Tibial nerve (tissue), 4 donors: ENCODE measurements at regions not wholly inside any gene's neighbourhood (a gene's known extent, or its start where the extent isn't known, plus 50 kb on each side); places are given as distances from the start of the nearest gene placed in this dataset.

Experiments
- EP300 ChIP-seq, 2 donors: sonication (generic); formaldehyde crosslinking; IDR thresholded peaks; one replicate each; pipeline ENCODE4 v1.6.1; 2017; ENCODE audit warnings: antibody characterized with exemption in 2 of 2, mild to moderate bottlenecking in 1 of 2
- TF ChIP-seq, protein P1 (sequence below), 5 experiments: fragments of 200-600 bp in 3 of 5; fragments of 450-650 bp in 2 of 5; sonication (generic) in 3 of 5; IDR thresholded peaks; one replicate each; pipeline ENCODE4 v1.5.1; 2016 to 2019; ENCODE audit warnings: antibody characterized with exemption in 5 of 5, mild to moderate bottlenecking in 3 of 5, moderate library complexity in 2 of 5

DNA sequence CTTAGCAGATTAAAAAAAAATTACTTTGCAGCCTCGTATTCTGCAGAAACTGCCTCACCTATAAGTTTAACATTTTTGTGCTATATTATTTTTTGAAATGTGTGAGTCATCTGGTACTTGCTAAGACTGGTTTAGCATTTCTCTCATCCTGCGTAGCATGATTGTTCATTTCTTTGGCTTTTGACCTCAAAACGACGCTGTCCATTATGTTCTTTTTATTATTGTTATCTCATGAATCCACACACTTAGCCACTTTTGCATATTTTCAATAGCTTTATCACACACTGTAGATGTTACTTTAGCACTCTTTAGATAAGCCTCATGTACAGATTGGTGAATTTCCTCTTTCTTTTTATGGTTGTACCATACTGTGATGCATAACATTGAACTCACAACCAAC lies 1004.9 kb upstream of the NCAM2 start:
- TF ChIP-seq, protein P1, sequence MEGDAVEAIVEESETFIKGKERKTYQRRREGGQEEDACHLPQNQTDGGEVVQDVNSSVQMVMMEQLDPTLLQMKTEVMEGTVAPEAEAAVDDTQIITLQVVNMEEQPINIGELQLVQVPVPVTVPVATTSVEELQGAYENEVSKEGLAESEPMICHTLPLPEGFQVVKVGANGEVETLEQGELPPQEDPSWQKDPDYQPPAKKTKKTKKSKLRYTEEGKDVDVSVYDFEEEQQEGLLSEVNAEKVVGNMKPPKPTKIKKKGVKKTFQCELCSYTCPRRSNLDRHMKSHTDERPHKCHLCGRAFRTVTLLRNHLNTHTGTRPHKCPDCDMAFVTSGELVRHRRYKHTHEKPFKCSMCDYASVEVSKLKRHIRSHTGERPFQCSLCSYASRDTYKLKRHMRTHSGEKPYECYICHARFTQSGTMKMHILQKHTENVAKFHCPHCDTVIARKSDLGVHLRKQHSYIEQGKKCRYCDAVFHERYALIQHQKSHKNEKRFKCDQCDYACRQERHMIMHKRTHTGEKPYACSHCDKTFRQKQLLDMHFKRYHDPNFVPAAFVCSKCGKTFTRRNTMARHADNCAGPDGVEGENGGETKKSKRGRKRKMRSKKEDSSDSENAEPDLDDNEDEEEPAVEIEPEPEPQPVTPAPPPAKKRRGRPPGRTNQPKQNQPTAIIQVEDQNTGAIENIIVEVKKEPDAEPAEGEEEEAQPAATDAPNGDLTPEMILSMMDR (IDR thresholded peaks at IDR 0.05): no peak
- no peak for TF ChIP-seq EP300 (IDR thresholded peaks at IDR 0.05)
